ENCODE measurements at regions not wholly inside any gene's neighbourhood (a gene's known extent, or its start where the extent isn't known, plus 50 kb on each side); places are given as distances from the start of the nearest gene placed in this dataset.
A peak's percentile ranks its signal among the peaks of the same experiment; 100 is the strongest.
"Not testable (repeated sequence)": the region's sequence is repeated elsewhere in the genome, so short reads cannot be mapped to it uniquely, and the experiment has no call there.

- peak in 4 of 10 donors; percentile 18 to 82 (median 46) for DNase-seq
- intact Hi-C loops (cut with DNase I) = not testable (repeated sequence)
Observed at GRCh38 chr17:20681746-20682722, 102.5 kb downstream of the CDRT15L2 start.

- intact Hi-C loops (cut with DNase I) = not testable (repeated sequence)
Observed at GRCh38 chr17:20683651-20684229, 104.2 kb downstream of the CDRT15L2 start.

GRCh38 chr17:20684975-20685374 lies 105.5 kb downstream of the CDRT15L2 start:
- intact Hi-C loops (cut with DNase I); DNase-seq: not testable (repeated sequence)

More at GRCh38 chr17:20683651-20684229, 104.2 kb downstream of the CDRT15L2 start:
- DNase-seq = not testable (repeated sequence)

- DNase-seq; intact Hi-C loops (cut with DNase I): not testable (repeated sequence)
Observed at GRCh38 chr17:20687584-20687983, 108.1 kb downstream of the CDRT15L2 start.

- not testable (repeated sequence) for DNase-seq
Observed at GRCh38 chr17:20689170-20689749, 109.7 kb downstream of the CDRT15L2 start.

GRCh38 chr17:20692706-20693105 lies 113.2 kb downstream of the CDRT15L2 start:
- intact Hi-C loops (cut with DNase I); DNase-seq: not testable (repeated sequence)

More at GRCh38 chr17:20689170-20689749, 109.7 kb downstream of the CDRT15L2 start:
- intact Hi-C loops (cut with DNase I) = not testable (repeated sequence)

GRCh38 chr17:20695871-20696270 lies 116.3 kb downstream of the CDRT15L2 start:
- DNase-seq; intact Hi-C loops (cut with DNase I): not testable (repeated sequence)

- DNase-seq; intact Hi-C loops (cut with DNase I): not testable (repeated sequence)
Observed at GRCh38 chr17:20698463-20699206, 119.1 kb downstream of the CDRT15L2 start.

- DNase-seq; intact Hi-C loops (cut with DNase I): not testable (repeated sequence)
Observed at GRCh38 chr17:20700528-20700927, 121.0 kb downstream of the CDRT15L2 start.

GRCh38 chr17:20701366-20701765 lies 121.8 kb downstream of the CDRT15L2 start:
- DNase-seq; intact Hi-C loops (cut with DNase I): not testable (repeated sequence)

GRCh38 chr17:20702692-20703091 lies 123.2 kb downstream of the CDRT15L2 start:
- no peak for DNase-seq
- intact Hi-C loops (cut with DNase I) = no loop called here

- intact Hi-C loops (cut with DNase I) = no loop called here
- DNase-seq = no peak
Observed at GRCh38 chr17:20703781-20704180, 124.3 kb downstream of the CDRT15L2 start.

- intact Hi-C loops (cut with DNase I); DNase-seq: not testable (repeated sequence)
Observed at GRCh38 chr17:20705186-20705585, 125.7 kb downstream of the CDRT15L2 start.

- intact Hi-C loops (cut with DNase I) = no loop called here
Observed at GRCh38 chr17:20706751-20707373, 127.3 kb downstream of the CDRT15L2 start.

GRCh38 chr17:20708821-20709220 lies 129.3 kb downstream of the CDRT15L2 start:
- DNase-seq; intact Hi-C loops (cut with DNase I): not testable (repeated sequence)

More at GRCh38 chr17:20706751-20707373, 127.3 kb downstream of the CDRT15L2 start:
- no peak for DNase-seq

- intact Hi-C loops (cut with DNase I); DNase-seq: not testable (repeated sequence)
Observed at GRCh38 chr17:20716481-20716880, 137.0 kb downstream of the CDRT15L2 start.

GRCh38 chr17:20721171-20721570 lies 141.6 kb downstream of the CDRT15L2 start:
- intact Hi-C loops (cut with DNase I) = no loop called here
- DNase-seq = no peak

- DNase-seq; intact Hi-C loops (cut with DNase I): not testable (repeated sequence)
Observed at GRCh38 chr17:20724391-20724790, 144.9 kb downstream of the CDRT15L2 start.

- DNase-seq; intact Hi-C loops (cut with DNase I): not testable (repeated sequence)
Observed at GRCh38 chr17:20727201-20727600, 147.7 kb downstream of the CDRT15L2 start.

GRCh38 chr17:20728181-20728580 lies 148.7 kb downstream of the CDRT15L2 start:
- DNase-seq = no peak
- intact Hi-C loops (cut with DNase I) = no loop called here

All from posterior cingulate gyrus (tissue), 11 donors.